ENCODE measurements at regions not wholly inside any gene's neighbourhood (a gene's known extent, or its start where the extent isn't known, plus 50 kb on each side); places are given as distances from the start of the nearest gene placed in this dataset.

- TF ChIP-seq CTCF (IDR thresholded peaks at IDR 0.05) (no peak), POLR2A (IDR thresholded peaks at IDR 0.05) (no peak)
Measured at GRCh38 chr12:91542666-91543065, 360.0 kb upstream of the DCN start.
